ENCODE measurements at regions not wholly inside any gene's neighbourhood (a gene's known extent, or its start where the extent isn't known, plus 50 kb on each side); places are given as distances from the start of the nearest gene placed in this dataset.
"Not testable (repeated sequence)": the region's sequence is repeated elsewhere in the genome, so short reads cannot be mapped to it uniquely, and the experiment has no call there.

- no peak for DNase-seq (ENCODE audit: low spot score)
- 92% methylated on average over 2 of the region's 2 CpGs for WGBS
- intact Hi-C loops (cut with DNase I) = no loop called here
- Histone ChIP-seq H3K4me1 (replicated peaks) (no peaks in the 10 kb centered on the region), H3K27ac (no peak overlapping the region), H3K9me3 (no peaks in the 10 kb centered on the region), H3K27me3 (replicated peaks; ENCODE audit: insufficient read depth) (no peaks in the 10 kb centered on the region), H3K36me3 (no peaks in the 10 kb centered on the region), H3K4me3 (no peak overlapping the region)
- TF ChIP-seq POLR2A (IDR thresholded peaks at IDR 0.05) (no peak), CTCF (IDR thresholded peaks at IDR 0.05) (no peak), POLR2AphosphoS5 (IDR thresholded peaks at IDR 0.05) (no peak)
Measured at GRCh38 chr1:65596768-65597167, 176.3 kb downstream of the LEPR start.

- H3K4me1 ChIP-seq (replicated peaks) = no peaks in the 10 kb centered on the region
- no peaks in the 10 kb centered on the region for H3K9me3 ChIP-seq
- H3K4me3 ChIP-seq = no peak overlapping the region
- no peak for TF ChIP-seq CTCF (IDR thresholded peaks at IDR 0.05)
- TF ChIP-seq POLR2A (IDR thresholded peaks at IDR 0.05) = no peak
- no peak for TF ChIP-seq POLR2AphosphoS5 (IDR thresholded peaks at IDR 0.05)
- no peaks in the 10 kb centered on the region for H3K36me3 ChIP-seq
- intact Hi-C loops (cut with DNase I) = no loop called here
- DNase-seq (ENCODE audit: low spot score) = no peak
- no peak overlapping the region for H3K27ac ChIP-seq
- no peaks in the 10 kb centered on the region for H3K27me3 ChIP-seq (replicated peaks; ENCODE audit: insufficient read depth)
- 90% methylated on average over 1 of the region's 1 CpG for WGBS
Measured at GRCh38 chr1:65605621-65606020, 185.2 kb downstream of the LEPR start.

- TF ChIP-seq CTCF (IDR thresholded peaks at IDR 0.05) (no peak), POLR2AphosphoS5 (IDR thresholded peaks at IDR 0.05) (no peak), POLR2A (IDR thresholded peaks at IDR 0.05) (no peak)
- no peaks in the 10 kb centered on the region for H3K36me3 ChIP-seq
- H3K27ac ChIP-seq = no peak overlapping the region
- no peak overlapping the region for H3K4me3 ChIP-seq
- no peak for DNase-seq (ENCODE audit: low spot score)
- 68% methylated on average over 3 of the region's 3 CpGs for WGBS
- no peaks in the 10 kb centered on the region for H3K27me3 ChIP-seq (replicated peaks; ENCODE audit: insufficient read depth)
- no peaks in the 10 kb centered on the region for H3K4me1 ChIP-seq (replicated peaks)
- H3K9me3 ChIP-seq = no peaks in the 10 kb centered on the region
- intact Hi-C loops (cut with DNase I) = no loop called here
Measured at GRCh38 chr1:65606426-65606825, 186.0 kb downstream of the LEPR start.

- intact Hi-C loops (cut with DNase I) = no loop called here
- H3K4me3 ChIP-seq = no peak overlapping the region
- no peaks in the 10 kb centered on the region for H3K27me3 ChIP-seq (replicated peaks; ENCODE audit: insufficient read depth)
- WGBS = 93% methylated on average over 2 of the region's 2 CpGs
- no peak overlapping the region for H3K27ac ChIP-seq
- H3K9me3 ChIP-seq = no peaks in the 10 kb centered on the region
- TF ChIP-seq POLR2AphosphoS5 (IDR thresholded peaks at IDR 0.05) = no peak
- TF ChIP-seq CTCF (IDR thresholded peaks at IDR 0.05) = no peak
- TF ChIP-seq POLR2A (IDR thresholded peaks at IDR 0.05) = no peak
- DNase-seq (ENCODE audit: low spot score) = no peak
- H3K4me1 ChIP-seq (replicated peaks) = no peaks in the 10 kb centered on the region
- H3K36me3 ChIP-seq = no peaks in the 10 kb centered on the region
Measured at GRCh38 chr1:65613884-65614283, 178.8 kb upstream of the PDE4B start.

GRCh38 chr1:65615859-65616258 is 176.8 kb upstream of the PDE4B start:
- DNase-seq (ENCODE audit: low spot score) = no peak
- Histone ChIP-seq H3K36me3 (no peaks in the 10 kb centered on the region), H3K4me1 (replicated peaks) (no peaks in the 10 kb centered on the region), H3K9me3 (no peaks in the 10 kb centered on the region), H3K27me3 (replicated peaks; ENCODE audit: insufficient read depth) (no peaks in the 10 kb centered on the region), H3K27ac (no peak overlapping the region), H3K4me3 (no peak overlapping the region)
- intact Hi-C loops (cut with DNase I) = no loop called here
- no peak for TF ChIP-seq POLR2A (IDR thresholded peaks at IDR 0.05)
- 53% methylated on average over 2 of the region's 2 CpGs for WGBS

- H3K9me3 ChIP-seq; intact Hi-C loops (cut with DNase I); H3K36me3 ChIP-seq; H3K27ac ChIP-seq; DNase-seq (ENCODE audit: low spot score); H3K4me3 ChIP-seq; H3K27me3 ChIP-seq (replicated peaks; ENCODE audit: insufficient read depth); H3K4me1 ChIP-seq (replicated peaks): not testable (repeated sequence)
- WGBS = 41% methylated on average over 1 of the region's 1 CpG
Measured at GRCh38 chr1:65621721-65622120, 171.0 kb upstream of the PDE4B start.

Measured in prostate gland (tissue), 2 donors.